Keratinocyte (primary cell): ENCODE measurements at regions not wholly inside any gene's neighbourhood (a gene's known extent, or its start where the extent isn't known, plus 50 kb on each side); places are given as distances from the start of the nearest gene placed in this dataset.

Experiments used
- DNase-seq: peaks from one replicate; pipeline ENCODE4 v3.0.0-alpha.2; 2011; ENCODE audit warnings: low read depth, missing footprints, low spot score
- FAIRE-seq: peaks from 2 replicates; lab custom pipeline; 2011; peaks lifted over from hg19 to GRCh38; lab: Jason Lieb, UNC
- H2AFZ ChIP-seq: 2 replicates; pipeline ENCODE4 v1.6.0; 2012; ENCODE audit warnings: low read length, control low read depth, inconsistent platforms; ENCODE audit not compliant: control insufficient read depth
- H3K27ac ChIP-seq: 2 replicates; pipeline ENCODE4 v1.5.1; 2011; ENCODE audit warnings: low read length; ENCODE audit not compliant: control insufficient read depth, insufficient read depth
- H3K27me3 ChIP-seq: 3 replicates; pipeline ENCODE4 v1.6.0; 2011; ENCODE audit warnings: low read length; ENCODE audit not compliant: control insufficient read depth, insufficient read depth; ENCODE audit errors: extremely low read depth
- H3K36me3 ChIP-seq, 2 experiments: 2 replicates in 1 of 2; 3 replicates in 1 of 2; pipeline ENCODE4 v1.5.1; 2011; ENCODE audit warnings: low read length in 2 of 2, mild to moderate bottlenecking in 1 of 2; ENCODE audit not compliant: control insufficient read depth in 2 of 2, insufficient read depth in 2 of 2; ENCODE audit errors: extremely low read depth in 1 of 2
- H3K4me1 ChIP-seq: 3 replicates; pipeline ENCODE4 v1.5.1; 2011; ENCODE audit warnings: low read length; ENCODE audit not compliant: control insufficient read depth, insufficient read depth; ENCODE audit errors: extremely low read depth
- H3K4me2 ChIP-seq: 3 replicates; pipeline ENCODE4 v1.6.0; 2011; ENCODE audit warnings: low read depth, low read length; ENCODE audit not compliant: control insufficient read depth, insufficient read depth; ENCODE audit errors: extremely low read depth
- H3K4me3 ChIP-seq, 3 experiments: fragments of 200-600 bp in 1 of 3; sonication (generic) in 1 of 3; 2 replicates in 2 of 3; 3 replicates in 1 of 3; pipeline ENCODE4 v1.5.1; 2011 to 2016; ENCODE audit warnings: low read length in 3 of 3, mild to moderate bottlenecking in 3 of 3, control low read depth in 2 of 3, inconsistent platforms in 1 of 3, low read depth in 1 of 3, mixed read lengths in 1 of 3, mixed run types in 1 of 3, moderate library complexity in 1 of 3; ENCODE audit not compliant: control insufficient read depth in 2 of 3, insufficient read depth in 2 of 3; ENCODE audit errors: extremely low read depth in 1 of 3
- H3K79me2 ChIP-seq: 2 replicates; pipeline ENCODE4 v1.6.0; 2012; ENCODE audit warnings: low read length; ENCODE audit not compliant: control insufficient read depth, insufficient read depth
- H3K9ac ChIP-seq: 3 replicates; pipeline ENCODE4 v1.6.0; 2011; ENCODE audit warnings: low read length; ENCODE audit not compliant: control insufficient read depth, insufficient read depth; ENCODE audit errors: extremely low read depth
- H3K9me1 ChIP-seq: 3 replicates; pipeline ENCODE4 v1.6.0; 2011; ENCODE audit warnings: low read length; ENCODE audit not compliant: control insufficient read depth, insufficient read depth; ENCODE audit errors: extremely low read depth
- H3K9me3 ChIP-seq: 2 replicates; pipeline ENCODE4 v1.5.1; 2012; ENCODE audit warnings: low read depth, low read length; ENCODE audit not compliant: control insufficient read depth
- H4K20me1 ChIP-seq: 3 replicates; pipeline ENCODE4 v1.6.0; 2011; ENCODE audit warnings: low read length; ENCODE audit not compliant: control insufficient read depth, insufficient read depth; ENCODE audit errors: extremely low read depth
- EZH2 ChIP-seq: IDR thresholded peaks from one replicate; pipeline ENCODE4 v1.6.1; 2012; ENCODE audit warnings: inconsistent platforms, mild to moderate bottlenecking, low read length, moderate library complexity
- dilution Hi-C: fragments of 300-500 bp; cut with MboI; formaldehyde crosslinking; loops from one replicate; pipeline ENCODE4 v1.7.0; 2020; ENCODE audit warnings: low sequenced_read_pairs; ENCODE audit not compliant: extremely low pct_ligation_motif_present
- TF ChIP-seq, protein P1 (sequence below), 3 experiments: IDR thresholded peaks in 1 of 3; conservative IDR thresholded peaks in 1 of 3; optimal IDR thresholded peaks in 1 of 3; 2 replicates in 2 of 3; 3 replicates in 1 of 3; pipeline versions ENCODE3 to v1.5.1; 2011; ENCODE audit warnings: low read length in 3 of 3, mild to moderate bottlenecking in 3 of 3, moderate library complexity in 2 of 3, control low read depth in 1 of 3, inconsistent platforms in 1 of 3; ENCODE audit not compliant: insufficient read depth in 2 of 3; ENCODE audit errors: extremely low read depth in 1 of 3

DNA sequence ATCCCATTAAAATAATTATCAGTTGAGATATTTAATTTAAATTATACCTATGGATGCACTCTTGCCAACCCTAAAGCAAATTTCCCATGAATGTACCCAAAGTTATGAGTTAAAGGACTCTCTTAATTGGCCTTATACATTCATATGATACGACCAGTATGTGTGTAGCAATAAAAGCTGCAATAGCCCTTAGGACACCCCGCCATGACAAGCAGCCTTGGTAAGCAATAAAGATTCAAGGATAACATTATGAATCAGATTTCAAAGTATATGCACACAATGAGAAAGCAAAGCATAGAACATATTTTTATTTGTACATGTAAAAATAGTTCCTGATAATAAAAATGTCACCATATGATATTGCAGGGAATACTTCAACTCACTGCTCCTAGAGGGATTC lies 1699.3 kb upstream of the CDH9 start:
- DNase-seq: no peak
- H3K4me2 ChIP-seq: no peak overlapping the region
- dilution Hi-C loops: no loop called here
- TF ChIP-seq, protein P1, sequence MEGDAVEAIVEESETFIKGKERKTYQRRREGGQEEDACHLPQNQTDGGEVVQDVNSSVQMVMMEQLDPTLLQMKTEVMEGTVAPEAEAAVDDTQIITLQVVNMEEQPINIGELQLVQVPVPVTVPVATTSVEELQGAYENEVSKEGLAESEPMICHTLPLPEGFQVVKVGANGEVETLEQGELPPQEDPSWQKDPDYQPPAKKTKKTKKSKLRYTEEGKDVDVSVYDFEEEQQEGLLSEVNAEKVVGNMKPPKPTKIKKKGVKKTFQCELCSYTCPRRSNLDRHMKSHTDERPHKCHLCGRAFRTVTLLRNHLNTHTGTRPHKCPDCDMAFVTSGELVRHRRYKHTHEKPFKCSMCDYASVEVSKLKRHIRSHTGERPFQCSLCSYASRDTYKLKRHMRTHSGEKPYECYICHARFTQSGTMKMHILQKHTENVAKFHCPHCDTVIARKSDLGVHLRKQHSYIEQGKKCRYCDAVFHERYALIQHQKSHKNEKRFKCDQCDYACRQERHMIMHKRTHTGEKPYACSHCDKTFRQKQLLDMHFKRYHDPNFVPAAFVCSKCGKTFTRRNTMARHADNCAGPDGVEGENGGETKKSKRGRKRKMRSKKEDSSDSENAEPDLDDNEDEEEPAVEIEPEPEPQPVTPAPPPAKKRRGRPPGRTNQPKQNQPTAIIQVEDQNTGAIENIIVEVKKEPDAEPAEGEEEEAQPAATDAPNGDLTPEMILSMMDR (optimal IDR thresholded peaks at IDR 0.05 in 1 of 3, IDR thresholded peaks at IDR 0.05 in 1 of 3, conservative IDR thresholded peaks at IDR 0.05 in 1 of 3; ENCODE audit: extremely low read depth in 1 of 3, insufficient read depth in 2 of 3, low read length in 3 of 3): no peak
- no peak for TF ChIP-seq EZH2
- H3K9ac ChIP-seq: no peak overlapping the region
- H3K4me3 ChIP-seq: no peak overlapping the region
- H3K9me1 ChIP-seq: no peaks in the 10 kb centered on the region
- no peaks in the 10 kb centered on the region for H3K4me1 ChIP-seq
- no peaks in the 10 kb centered on the region for H3K79me2 ChIP-seq
- no peaks in the 10 kb centered on the region for H3K9me3 ChIP-seq
- no peak overlapping the region for H2AFZ ChIP-seq
- no peaks in the 10 kb centered on the region for H4K20me1 ChIP-seq
- H3K27ac ChIP-seq: no peak overlapping the region
- no peaks in the 10 kb centered on the region for H3K36me3 ChIP-seq
- H3K27me3 ChIP-seq: no peaks in the 10 kb centered on the region
- FAIRE-seq: no peak

DNA sequence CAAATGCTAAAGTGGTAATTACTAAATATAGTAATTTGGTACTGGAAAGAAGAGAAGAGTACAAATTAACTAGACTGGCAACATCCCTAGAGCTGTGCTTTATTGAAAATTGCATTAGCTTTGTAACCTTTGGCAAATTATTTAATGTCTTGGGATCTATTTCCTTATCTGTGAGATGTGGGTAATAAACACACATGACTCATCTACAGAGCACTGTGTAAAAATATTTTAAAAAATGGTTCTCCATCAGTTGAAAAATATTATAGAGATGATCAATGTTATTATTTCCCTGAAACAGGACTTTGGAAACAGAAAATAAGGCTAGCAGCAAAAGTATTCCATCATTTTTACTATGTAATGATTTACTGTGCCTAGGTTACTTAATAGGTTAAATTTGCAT lies 1698.8 kb upstream of the CDH9 start:
- H3K27me3 ChIP-seq: no peaks in the 10 kb centered on the region
- no peak overlapping the region for H3K9ac ChIP-seq
- no peaks in the 10 kb centered on the region for H4K20me1 ChIP-seq
- TF ChIP-seq, protein P1 (optimal IDR thresholded peaks at IDR 0.05 in 1 of 3, IDR thresholded peaks at IDR 0.05 in 1 of 3, conservative IDR thresholded peaks at IDR 0.05 in 1 of 3; ENCODE audit: extremely low read depth in 1 of 3, insufficient read depth in 2 of 3, low read length in 3 of 3): no peak
- no peak for TF ChIP-seq EZH2
- H2AFZ ChIP-seq: no peak overlapping the region
- H3K79me2 ChIP-seq: no peaks in the 10 kb centered on the region
- no peak overlapping the region for H3K4me2 ChIP-seq
- no peaks in the 10 kb centered on the region for H3K4me1 ChIP-seq
- no peaks in the 10 kb centered on the region for H3K9me1 ChIP-seq
- no peaks in the 10 kb centered on the region for H3K9me3 ChIP-seq
- DNase-seq: no peak
- dilution Hi-C loops: no loop called here
- H3K36me3 ChIP-seq: no peaks in the 10 kb centered on the region
- H3K4me3 ChIP-seq: no peak overlapping the region
- no peak for FAIRE-seq
- H3K27ac ChIP-seq: no peak overlapping the region
